Dedifferentiated amniotic fluid mesenchymal stem cell (primary cell): ENCODE measurements at regions not wholly inside any gene's neighbourhood (a gene's known extent, or its start where the extent isn't known, plus 50 kb on each side); places are given as distances from the start of the nearest gene placed in this dataset.
"Not testable (repeated sequence)": the region's sequence is repeated elsewhere in the genome, so short reads cannot be mapped to it uniquely, and the experiment has no call there.

Source experiments
- DNase-seq: peaks from one replicate; pipeline ENCODE4 v3.0.0-alpha.2; 2016; ENCODE audit errors: extremely low spot score

DNA sequence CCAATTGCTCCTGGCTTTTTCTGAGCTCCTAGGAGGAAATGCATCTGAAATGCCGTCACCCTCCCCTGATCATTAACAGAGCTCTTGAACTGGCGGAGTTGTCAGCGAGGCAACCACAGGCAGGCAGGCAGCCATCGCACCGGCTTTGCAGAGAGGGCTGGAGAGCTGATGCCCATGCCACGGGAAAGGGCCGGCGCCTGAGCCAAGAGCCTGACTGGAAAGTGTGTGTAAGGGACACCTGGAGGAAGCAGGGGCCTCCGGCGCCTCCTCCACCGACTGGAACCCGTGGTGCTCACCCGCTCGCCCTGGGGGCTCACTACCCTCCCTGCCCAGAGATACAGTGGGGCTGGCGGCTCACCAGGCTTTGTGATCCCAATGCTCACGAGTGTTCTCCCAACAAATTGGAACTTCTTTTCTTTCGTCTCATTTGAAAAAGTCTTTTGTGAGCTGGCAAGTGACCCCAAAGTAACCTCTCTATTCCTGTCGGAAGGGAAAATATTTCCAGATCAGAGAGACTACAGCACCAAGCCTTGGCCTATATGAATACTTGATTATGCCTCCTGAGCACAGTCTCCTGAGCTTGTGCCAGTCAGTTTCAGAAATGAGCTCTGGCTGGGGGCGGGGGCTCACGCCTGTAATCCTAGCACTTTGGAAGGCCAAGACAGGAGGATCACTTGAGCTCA is 97.7 kb upstream of the SLC25A33 start:
- no peak for DNase-seq

DNA sequence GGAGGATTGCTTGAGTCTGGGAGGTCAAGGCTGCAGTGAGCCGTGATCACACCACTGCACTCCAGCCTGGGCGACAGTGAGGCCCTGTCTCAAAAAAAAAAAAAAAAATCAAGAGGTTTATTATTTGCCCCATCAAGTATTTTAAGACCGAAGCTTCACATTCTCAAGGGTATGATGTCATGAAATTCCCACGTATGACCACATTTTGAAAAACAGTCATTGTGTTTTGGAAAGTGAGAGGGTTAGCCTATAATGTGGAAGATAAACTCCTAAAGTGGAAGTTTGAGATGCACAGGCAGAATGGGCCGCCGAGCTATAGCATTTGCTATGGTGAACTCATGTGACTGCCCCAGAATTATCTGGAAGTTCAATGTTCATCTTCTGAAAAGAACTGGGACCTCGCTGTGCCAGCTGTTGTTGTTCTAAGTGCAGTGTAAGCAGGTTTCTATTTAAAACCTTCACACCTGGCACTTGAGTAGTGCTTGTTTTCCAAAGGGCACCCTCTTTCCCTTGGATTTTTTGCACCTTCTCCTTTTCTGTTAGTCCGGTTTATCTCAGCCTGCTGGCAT is 96.9 kb upstream of the SLC25A33 start:
- DNase-seq, result no peak

DNA sequence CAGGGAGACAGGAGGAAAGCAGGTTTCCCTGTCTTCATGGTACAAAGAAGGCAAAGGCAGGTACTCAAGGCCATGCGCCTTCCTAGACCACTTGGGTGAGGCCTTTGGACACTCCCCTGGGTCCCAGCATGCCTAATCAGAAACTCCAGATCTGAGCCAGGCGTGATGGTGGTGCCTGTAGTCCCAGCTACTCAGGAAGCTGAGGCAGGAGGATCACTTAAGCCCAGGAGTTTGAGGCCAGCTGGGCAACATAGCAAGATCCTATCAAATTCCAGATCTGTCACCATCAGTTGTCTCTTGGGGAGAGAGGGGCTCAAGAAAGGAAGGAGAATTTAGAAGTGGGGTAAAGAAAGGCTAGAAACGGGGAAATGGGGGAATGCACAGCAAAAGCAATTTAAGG is 96.3 kb upstream of the SLC25A33 start:
- no peak for DNase-seq

DNA sequence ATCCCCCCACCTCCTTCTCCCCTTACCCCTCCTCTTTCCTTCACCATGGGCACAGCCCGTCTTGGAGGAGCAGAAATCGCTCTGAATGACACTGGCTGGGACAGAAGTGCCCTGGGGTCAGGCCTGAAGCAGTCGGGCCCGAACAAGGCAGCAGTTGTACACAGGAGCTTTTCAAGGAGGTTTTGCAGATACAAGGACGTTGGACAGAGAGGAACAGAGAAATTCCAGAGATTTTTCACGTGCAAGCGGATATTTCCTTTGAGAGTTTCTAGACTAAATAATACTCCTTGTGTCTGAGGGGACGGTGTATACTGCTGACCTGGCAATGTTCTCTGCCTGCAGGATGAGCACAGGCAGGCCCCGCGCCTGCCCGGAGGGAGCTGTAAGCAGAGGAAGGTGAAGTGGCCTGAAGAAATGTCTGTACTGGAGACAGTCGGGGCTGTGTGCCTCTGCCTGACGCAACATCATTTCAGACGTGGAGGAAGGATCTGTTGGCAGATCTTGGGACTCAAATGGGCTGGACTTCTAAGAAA is 95.3 kb upstream of the SLC25A33 start:
- no peak for DNase-seq

DNA sequence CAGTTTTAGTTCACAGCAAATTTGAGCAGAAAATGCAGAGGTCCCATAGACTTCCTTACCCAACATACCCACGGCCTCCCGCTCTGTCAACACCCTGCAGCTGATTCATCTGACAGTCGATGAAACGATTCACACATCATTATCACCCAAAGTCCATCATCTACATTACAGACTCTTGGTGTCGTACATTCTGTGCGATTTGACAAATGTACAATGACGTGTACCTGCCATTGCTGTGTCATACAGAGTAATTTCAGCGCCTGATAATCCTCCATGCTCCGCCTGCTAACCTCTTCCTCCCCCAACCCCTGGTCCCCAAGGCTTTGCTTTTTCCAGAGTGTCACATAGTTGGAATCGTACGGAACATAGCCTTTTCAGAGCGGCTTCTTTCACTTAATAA is 94.7 kb upstream of the SLC25A33 start:
- no peak for DNase-seq

DNA sequence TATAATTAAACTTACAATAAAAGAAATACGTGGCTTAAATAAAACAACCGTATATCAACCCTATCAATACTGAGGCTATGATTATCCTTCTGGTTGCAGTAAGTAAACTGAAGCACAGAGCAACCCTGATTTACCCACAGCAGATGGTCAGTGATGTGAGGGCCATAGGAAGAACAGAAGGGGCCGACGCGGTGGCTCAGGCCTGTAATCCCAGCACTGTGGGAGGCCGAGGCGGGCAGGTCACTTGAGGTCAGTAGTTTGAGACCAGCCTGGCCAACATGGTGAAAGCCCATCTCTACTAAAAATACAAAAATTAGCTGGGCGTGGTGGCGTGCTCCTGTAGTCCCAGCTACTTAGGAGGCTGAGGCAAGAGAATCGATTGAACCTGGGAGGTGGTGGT is 94.2 kb upstream of the SLC25A33 start:
- DNase-seq, result not testable (repeated sequence)

DNA sequence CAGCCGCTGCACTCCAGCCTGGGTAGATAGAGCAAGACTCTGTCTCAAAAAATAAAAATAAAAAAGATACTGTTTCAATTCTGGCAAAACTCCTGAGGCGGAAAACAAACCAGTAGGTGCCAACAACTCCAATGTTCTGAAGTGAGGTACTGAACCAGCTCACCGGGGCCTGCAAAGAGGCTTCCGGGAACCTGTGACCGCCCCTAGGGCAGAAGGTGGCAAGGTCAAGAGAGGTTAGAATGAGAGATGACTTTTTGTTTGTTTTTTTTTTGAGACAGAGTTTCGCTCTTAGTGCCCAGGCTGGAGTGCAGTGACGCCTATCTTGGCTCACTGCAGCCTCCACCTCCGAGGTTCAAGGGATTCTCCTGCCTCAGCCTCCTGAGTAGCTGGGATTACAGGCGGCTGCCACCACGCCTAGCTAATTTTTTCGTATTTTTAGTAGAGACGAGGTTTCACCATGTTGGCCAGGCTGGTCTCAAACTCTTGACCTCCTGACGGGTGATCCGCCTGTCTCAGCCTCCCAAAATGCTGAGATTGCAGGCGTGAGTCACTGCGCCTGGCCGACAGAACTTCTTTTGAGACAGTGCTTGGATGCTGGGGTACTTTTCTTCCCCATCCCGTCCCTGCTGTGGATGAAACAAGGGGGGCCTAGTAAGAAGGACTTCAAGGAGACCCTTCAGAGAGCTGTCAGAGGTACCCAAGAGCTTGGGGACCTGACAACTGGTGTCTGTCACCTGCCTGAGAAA is 91.9 kb upstream of the SLC25A33 start:
- no peak for DNase-seq

DNA sequence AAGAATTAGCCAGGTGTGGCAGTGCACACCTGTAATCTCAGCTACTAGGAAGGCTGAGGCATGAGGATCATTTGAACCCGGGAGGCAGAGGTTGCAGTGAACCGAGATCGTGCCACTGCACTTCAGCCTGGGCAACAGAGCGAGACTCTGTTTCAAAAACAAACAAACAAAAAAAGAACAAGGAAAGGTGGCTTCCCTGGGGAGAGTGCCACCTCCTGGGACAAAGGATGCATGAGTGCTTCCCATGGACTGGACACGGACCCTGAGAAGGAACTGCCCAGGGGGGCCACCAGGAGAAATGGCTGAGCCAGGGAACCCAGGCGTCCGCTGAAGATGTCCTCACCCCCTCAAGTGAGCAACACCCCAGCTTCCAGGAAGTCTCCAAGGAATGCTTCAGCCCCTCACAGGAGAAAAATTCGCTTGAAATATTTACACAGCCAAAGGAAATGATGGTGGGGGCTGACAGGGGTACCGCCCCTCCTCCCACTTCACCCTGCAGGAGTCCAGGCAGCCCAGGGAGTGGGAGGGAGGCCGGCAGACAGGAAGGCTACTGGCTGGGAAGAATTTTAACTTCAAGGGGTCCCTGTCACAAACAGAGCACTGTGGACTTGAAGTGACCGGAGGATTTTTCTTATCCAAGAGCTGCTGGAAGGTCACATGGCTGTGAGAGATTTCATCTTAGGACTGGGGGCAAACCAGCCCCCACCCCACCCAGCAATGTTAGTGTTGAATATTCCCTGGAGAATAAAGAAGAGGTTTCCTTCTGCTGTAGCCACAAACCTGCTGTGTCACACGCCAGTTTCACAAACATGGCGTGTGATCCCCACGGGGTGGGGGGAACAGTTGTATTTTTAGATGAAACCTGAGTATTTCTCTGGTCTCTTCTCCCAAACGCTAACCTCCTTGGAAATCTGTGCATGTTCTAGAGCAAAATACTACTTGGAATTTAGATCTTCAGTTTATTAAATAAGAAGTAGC is 90.8 kb upstream of the SLC25A33 start:
- no peak for DNase-seq

DNA sequence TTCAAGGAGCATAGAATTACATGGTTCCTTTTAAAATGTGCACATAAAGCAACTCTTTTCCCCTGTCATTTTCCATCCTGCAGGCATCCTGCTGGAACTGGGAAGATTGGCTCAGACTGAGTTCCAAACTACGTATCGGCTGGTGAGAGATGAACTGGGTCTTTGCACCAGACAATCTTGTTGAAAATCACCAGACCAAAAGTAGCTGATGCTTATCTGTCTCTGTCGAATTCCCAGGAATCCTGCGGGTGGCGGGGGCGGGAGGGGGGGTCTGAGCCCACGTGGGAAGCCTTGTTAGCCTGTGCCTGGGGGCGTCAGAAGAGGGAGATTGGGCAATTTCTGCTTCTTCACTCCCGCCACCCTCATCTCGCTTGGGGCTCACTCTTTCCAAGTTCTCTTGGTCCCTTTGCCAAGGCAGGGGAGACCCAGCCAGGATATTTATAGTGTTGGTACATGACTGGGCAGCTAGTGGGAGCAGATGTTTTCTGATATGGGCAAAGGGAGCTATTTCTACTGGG is 90.1 kb upstream of the SLC25A33 start:
- peak; percentile 41 for DNase-seq

DNA sequence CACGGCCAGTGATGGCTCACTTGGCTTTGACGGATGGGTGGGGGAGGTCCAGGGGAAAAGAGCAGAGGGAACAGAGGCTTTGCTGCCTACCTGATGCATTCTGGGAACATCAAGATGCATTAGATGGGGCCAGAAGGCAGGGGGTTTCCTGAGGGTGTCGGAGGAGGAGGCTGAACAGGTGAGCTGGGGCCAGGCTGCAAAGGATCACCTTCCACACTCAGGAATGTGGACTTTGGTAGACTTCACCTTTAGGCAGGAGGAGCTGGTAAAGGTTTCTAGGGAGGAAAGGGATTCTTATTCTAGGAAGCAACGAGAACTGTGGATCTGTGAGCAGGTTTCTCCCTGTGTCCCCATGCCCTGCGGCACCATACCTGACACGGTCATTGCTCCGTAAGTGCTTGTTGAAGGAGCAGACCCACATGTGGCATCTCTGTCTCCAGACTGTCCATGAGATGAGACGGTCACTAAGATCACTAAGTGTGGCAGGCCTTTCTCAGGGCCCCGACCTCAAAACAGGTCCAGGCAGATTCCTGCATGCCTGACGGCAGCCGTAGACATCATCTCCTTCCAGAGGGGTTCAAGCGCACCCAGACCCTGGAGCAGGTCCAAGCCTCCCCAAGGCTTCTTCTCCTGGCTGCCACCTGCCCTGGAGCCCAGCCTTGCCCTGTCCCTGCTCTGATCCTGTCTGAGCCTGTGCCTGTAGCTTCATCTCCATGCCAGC is 89.1 kb upstream of the SLC25A33 start:
- DNase-seq, result no peak

DNA sequence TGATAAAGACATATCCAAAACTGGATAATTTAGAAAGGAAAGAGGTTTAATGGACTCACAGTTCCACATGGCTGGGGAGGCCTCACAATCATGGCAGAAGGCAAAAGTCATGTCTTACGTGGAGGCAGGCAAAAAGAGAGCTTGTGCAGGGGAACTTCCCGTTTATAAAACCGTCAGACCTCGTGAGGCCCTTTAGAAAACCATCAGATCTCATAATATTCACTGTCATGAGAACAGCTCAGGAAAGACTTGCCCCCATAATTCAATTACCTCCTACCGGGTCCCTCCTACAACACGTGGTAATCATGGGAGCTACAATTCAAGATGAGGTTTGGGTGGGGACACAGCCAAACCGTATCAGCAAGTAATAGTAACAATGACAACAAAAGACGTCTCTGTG is 88.2 kb upstream of the SLC25A33 start:
- DNase-seq, result no peak

DNA sequence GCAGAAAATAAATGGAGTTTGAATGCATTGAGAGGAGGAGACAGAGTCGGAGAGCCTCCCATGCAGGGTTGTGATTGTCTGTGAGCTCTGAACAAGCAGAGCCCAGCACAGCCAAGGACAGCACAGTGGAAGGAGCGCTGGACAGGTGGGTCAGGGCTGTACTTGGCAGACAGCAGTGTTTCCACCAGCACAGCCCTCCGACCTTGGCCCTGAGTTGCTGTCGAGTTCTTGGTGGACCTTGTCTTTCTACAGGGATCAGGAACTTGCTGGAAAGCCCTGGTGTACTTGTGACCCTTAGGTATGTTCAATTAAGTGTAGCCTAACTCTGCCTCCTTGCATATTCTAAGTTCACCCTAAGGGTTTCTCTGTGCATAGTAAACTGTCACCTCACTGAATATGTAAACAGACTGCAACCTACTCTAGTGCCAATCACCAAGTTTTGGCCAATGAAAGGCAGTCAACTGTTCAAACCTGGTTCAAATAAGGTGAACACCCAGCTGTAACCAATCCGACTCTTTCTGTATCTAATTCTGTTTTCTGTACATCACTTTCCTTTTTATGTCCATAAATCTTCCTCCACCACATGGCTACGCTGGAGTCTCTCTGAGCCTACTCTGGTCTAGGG is 86.6 kb upstream of the SLC25A33 start:
- no peak for DNase-seq

DNA sequence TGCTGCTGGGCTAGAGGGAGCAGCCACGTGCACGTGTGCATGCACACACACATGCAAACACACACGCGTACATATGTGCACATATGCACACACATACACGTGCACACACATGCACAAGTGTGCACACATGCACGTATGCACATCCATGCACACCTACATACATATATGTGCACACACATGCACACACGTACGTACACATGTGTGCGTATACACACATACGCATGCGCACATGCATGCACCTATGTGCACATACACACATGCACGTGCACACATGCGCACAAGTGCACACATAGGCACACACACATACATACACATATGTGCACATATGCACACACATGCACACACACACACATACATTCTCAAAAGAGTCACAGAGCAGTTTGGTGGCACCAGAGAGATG is 85.9 kb upstream of the SLC25A33 start:
- no peak for DNase-seq

DNA sequence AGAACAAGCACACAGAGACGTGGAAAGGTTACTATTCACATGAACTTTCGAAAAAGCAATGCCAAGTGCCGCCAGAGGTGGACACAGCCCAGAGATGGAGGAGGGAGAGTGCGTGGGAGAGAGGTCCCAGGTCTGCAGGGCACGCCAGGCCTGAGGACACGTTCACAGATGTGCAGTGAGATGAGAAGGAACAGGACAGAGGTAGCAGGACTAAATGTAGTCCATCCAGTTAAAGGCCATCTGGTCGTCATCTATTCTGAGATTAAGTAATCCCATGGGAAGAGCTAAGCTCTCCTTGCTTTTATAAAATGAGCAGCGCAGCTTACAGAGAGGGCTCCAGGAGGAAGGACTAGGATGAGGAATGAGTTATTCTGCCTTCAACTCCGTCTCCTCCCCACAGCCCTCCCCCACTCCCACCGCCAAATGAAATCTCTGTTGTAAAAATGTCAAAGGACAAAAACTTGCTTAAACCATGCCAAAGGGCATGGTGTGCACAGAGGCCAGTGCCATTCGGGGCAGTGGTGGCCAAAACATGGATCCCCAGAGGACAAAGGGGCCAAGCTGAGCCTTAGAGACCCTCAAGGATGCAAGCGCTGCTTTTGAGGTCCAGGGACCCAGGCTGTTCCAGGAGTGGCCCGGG is 85.4 kb upstream of the SLC25A33 start:
- DNase-seq, result no peak

DNA sequence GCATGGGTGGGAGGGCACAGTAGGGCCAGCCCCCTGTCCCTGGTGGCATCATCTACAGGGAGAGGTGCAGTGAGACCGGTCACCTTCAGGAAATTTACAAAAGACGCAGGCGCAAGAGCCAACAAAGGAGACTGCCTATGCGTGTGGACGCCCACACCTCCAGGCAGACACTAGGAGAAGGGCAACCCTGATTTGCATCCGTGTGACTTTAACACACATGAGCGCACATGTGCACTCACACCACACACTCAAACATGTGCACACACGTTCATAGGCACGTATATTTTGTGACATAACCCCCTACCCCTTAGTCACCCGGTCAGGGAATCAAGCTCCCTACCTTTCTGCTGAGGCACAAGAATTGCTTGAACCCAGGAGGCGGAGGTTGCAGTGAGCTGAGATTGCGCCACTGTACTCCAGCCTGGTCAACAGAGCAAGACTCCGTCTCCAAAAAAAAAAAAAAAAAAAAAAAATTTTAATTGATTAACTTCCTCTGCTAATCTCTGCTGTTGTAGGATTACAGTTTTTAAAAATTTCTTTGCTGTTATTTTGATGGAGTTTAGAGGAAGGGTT is 84.7 kb upstream of the SLC25A33 start:
- DNase-seq, result no peak

DNA sequence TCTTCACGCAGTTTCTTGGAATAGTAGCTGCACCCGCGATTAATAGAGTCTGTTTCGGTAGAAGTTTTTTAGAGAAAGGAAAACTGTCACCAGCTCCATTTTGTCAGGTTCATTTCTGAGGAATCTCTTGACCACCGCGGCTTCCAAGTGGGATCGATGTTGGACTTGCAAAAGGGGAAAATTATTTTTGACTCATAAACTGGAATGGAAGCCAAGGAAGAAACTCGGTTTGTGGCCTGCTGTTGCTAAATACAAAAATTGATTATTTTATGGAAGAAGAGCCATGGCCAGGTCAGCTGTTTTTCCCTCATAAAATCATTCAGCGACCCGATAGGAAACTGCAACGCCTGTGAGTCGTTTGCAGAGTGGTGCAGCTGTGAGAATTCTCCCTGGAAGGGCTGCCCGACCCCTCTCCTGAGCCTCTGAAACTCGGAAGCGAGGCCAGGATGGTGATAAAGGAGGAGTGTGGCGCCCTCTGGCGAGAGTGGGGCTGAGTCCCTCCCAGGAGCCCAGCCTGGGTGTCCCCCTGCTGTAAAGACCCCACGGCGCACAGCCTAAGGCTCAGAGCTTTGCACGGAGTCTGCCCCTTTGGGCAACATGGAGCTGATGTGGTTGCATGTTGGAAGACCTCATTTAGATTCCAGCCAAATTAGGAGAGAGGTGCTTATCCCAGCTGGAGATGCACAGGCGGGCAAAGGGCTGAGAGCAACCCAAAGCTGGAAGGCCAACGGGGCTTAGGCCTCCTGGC is 83.6 kb upstream of the SLC25A33 start:
- DNase-seq, result peak; percentile 33

DNA sequence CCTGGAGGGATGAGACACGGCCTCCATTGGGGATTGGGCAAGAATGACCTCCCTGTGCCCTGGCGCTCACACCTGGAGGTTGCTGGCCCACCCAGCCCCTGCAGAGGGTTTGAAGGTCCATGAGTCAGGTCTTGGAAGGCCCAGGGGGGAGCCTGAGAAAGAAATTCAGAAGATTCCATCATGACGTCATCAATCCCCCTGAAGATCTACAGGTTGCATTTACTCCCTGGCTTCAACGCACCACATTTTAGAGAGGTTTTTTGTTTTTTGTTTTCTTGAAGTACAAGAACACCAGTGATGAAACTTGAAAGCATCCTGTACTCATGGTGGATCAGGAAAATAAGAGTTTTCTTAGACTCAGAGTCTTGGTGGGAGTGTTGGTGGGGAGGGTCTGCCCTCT is 82.4 kb upstream of the SLC25A33 start:
- no peak for DNase-seq

DNA sequence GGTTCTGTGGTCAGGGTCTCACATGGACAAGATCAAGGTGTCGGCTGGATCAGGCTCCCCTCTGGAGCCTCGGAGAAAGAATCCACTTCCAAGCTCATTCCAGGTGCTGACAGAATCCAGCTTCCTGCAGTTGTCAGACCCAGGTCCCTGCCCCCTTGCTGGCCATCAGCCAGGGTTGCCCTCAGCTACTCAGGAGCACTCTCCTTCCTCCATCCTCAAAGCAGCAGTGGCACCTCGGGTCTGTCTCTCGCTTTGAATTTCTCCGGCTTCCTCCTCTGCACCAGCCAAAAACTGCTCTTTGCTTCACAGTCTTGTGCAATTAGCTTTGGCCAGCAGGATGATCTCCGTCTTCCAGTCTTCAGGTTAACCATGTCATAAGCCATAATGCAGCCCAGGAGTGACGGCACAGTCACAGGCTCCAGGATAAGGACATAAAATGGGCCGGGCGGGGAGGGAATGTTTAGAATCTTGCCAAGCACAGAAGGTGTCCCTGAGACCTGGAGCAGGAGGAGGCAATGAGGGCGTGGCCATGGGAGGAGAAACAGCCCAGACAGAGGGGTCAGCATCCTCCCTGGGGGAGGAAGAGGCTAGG is 79.4 kb upstream of the SLC25A33 start:
- no peak for DNase-seq
